ENCODE measurements at regions not wholly inside any gene's neighbourhood (a gene's known extent, or its start where the extent isn't known, plus 50 kb on each side); places are given as distances from the start of the nearest gene placed in this dataset.

- Histone ChIP-seq H3K9me3 (ENCODE audit: low read depth, low read length) (no peaks in the 10 kb centered on the region), H3K4me3 (ENCODE audit: insufficient read depth, low read length) (no peak overlapping the region), H4K20me1 (ENCODE audit: insufficient read depth, low read length) (no peaks in the 10 kb centered on the region), H3K36me3 (ENCODE audit: insufficient read depth, low read length) (no peaks in the 10 kb centered on the region), H3K27ac (ENCODE audit: low read depth, low read length) (no peak overlapping the region), H3K4me1 (ENCODE audit: insufficient read depth, low read length) (no peaks in the 10 kb centered on the region), H3K79me2 (ENCODE audit: insufficient read depth, low read length) (no peaks in the 10 kb centered on the region), H2AFZ (ENCODE audit: low read length) (no peak overlapping the region), H3K4me2 (ENCODE audit: insufficient read depth, low read length) (no peak overlapping the region), H3K27me3 (ENCODE audit: insufficient read depth, low read length) (no peaks in the 10 kb centered on the region)
- DNase-seq (ENCODE audit: insufficient read length, low spot score, missing footprints), result no peak
- no peak for TF ChIP-seq CTCF (IDR thresholded peaks at IDR 0.05; ENCODE audit: extremely low read depth, low read depth, low read length)
Measured at GRCh38 chr5:84961193-84961592, 576.5 kb upstream of the EDIL3 start.

DNA sequence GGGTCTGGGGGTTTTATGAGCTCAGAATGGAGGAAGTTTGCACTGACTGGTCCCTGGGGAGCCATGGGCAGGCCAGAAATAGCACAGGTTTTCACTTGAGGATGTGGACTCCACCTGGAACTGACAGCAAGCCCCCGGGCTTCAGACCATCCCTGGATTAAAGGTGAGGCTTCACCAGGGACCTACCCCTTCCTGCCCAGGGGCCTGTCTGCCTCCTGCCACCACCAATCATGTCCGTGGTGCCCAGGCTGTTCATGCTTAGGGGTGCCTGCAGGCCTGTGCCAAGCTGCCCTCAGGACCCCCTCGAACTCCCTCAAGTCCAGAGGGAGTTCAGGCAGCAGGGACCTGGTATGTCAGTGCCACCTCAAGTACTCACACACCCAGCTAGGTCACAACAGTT is 577.2 kb upstream of the EDIL3 start:
- Histone ChIP-seq H2AFZ (ENCODE audit: low read length) (no peak overlapping the region), H3K4me3 (ENCODE audit: insufficient read depth, low read length) (no peak overlapping the region), H3K4me2 (ENCODE audit: insufficient read depth, low read length) (no peak overlapping the region), H3K36me3 (ENCODE audit: insufficient read depth, low read length) (no peaks in the 10 kb centered on the region), H4K20me1 (ENCODE audit: insufficient read depth, low read length) (no peaks in the 10 kb centered on the region), H3K27me3 (ENCODE audit: insufficient read depth, low read length) (no peaks in the 10 kb centered on the region), H3K9me3 (ENCODE audit: low read depth, low read length) (no peaks in the 10 kb centered on the region), H3K79me2 (ENCODE audit: insufficient read depth, low read length) (no peaks in the 10 kb centered on the region), H3K27ac (ENCODE audit: low read depth, low read length) (no peak overlapping the region), H3K4me1 (ENCODE audit: insufficient read depth, low read length) (no peaks in the 10 kb centered on the region)
- no peak for DNase-seq (ENCODE audit: insufficient read length, low spot score, missing footprints)
- TF ChIP-seq CTCF (IDR thresholded peaks at IDR 0.05; ENCODE audit: extremely low read depth, low read depth, low read length), result no peak

- Histone ChIP-seq H3K9me3 (ENCODE audit: low read depth, low read length) (no peaks in the 10 kb centered on the region), H3K79me2 (ENCODE audit: insufficient read depth, low read length) (no peaks in the 10 kb centered on the region), H3K27me3 (ENCODE audit: insufficient read depth, low read length) (no peaks in the 10 kb centered on the region), H3K36me3 (ENCODE audit: insufficient read depth, low read length) (no peaks in the 10 kb centered on the region), H4K20me1 (ENCODE audit: insufficient read depth, low read length) (no peaks in the 10 kb centered on the region), H3K4me1 (ENCODE audit: insufficient read depth, low read length) (no peaks in the 10 kb centered on the region), H3K27ac (ENCODE audit: low read depth, low read length) (no peak overlapping the region), H2AFZ (ENCODE audit: low read length) (no peak overlapping the region), H3K4me3 (ENCODE audit: insufficient read depth, low read length) (no peak overlapping the region), H3K4me2 (ENCODE audit: insufficient read depth, low read length) (no peak overlapping the region)
- no peak for TF ChIP-seq CTCF (IDR thresholded peaks at IDR 0.05; ENCODE audit: extremely low read depth, low read depth, low read length)
- no peak for DNase-seq (ENCODE audit: insufficient read length, low spot score, missing footprints)
Measured at GRCh38 chr5:84983093-84983492, 598.4 kb upstream of the EDIL3 start.

DNA sequence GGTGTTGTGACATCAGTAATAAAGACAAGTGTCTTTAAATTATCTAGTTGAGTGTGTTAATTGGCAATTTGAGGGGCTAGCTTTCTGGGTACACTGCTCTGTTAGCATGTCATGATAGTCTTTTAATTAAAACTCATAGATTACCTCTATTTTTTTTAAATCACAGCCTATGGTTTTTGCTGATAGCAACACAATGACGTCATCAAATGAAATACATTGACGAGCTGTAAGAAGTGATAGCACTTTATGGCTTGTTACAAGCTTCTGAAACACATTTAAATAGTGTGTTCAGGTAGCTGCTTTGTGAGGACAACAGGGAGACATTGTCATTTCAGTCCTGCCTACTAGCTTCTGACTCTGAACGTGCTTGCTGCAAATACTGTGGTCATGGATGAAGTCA is 600.5 kb upstream of the EDIL3 start:
- Histone ChIP-seq H2AFZ (ENCODE audit: low read length) (no peak overlapping the region), H3K4me3 (ENCODE audit: insufficient read depth, low read length) (no peak overlapping the region), H3K4me1 (ENCODE audit: insufficient read depth, low read length) (no peaks in the 10 kb centered on the region), H3K9me3 (ENCODE audit: low read depth, low read length) (no peaks in the 10 kb centered on the region), H3K79me2 (ENCODE audit: insufficient read depth, low read length) (no peaks in the 10 kb centered on the region), H3K36me3 (ENCODE audit: insufficient read depth, low read length) (no peaks in the 10 kb centered on the region), H4K20me1 (ENCODE audit: insufficient read depth, low read length) (no peaks in the 10 kb centered on the region), H3K27me3 (ENCODE audit: insufficient read depth, low read length) (no peaks in the 10 kb centered on the region), H3K27ac (ENCODE audit: low read depth, low read length) (no peak overlapping the region), H3K4me2 (ENCODE audit: insufficient read depth, low read length) (no peak overlapping the region)
- TF ChIP-seq CTCF (IDR thresholded peaks at IDR 0.05; ENCODE audit: extremely low read depth, low read depth, low read length), result no peak
- no peak for DNase-seq (ENCODE audit: insufficient read length, low spot score, missing footprints)
